Esophagus muscularis mucosa (tissue), 4 donors: ENCODE measurements at regions not wholly inside any gene's neighbourhood (a gene's known extent, or its start where the extent isn't known, plus 50 kb on each side); places are given as distances from the start of the nearest gene placed in this dataset.

Experiments
- DNase-seq: peaks from one replicate; pipeline ENCODE4 v3.0.0-alpha.2; 2017; ENCODE audit errors: extremely low spot score
- H3K27ac ChIP-seq, 4 donors: fragments of 200-600 bp; sonication (generic); replicated peaks in 1 of 4; 1 replicate in 3 of 4; 2 replicates in 1 of 4; pipeline ENCODE4 v1.5.1; 2016 to 2019; ENCODE audit warnings: mild to moderate bottlenecking in 1 of 4
- H3K27me3 ChIP-seq, 4 donors: fragments of 200-600 bp; sonication (generic); one replicate each; pipeline versions ENCODE4 v1.5.1 to v1.6.0; 2016 to 2019
- H3K36me3 ChIP-seq, 4 donors: fragments of 200-600 bp; sonication (generic); one replicate each; pipeline ENCODE4 v1.5.1; 2016 to 2019
- H3K4me1 ChIP-seq, 4 donors: fragments of 200-600 bp; sonication (generic); one replicate each; pipeline ENCODE4 v1.5.1; 2016 to 2019
- H3K4me3 ChIP-seq, 4 donors: fragments of 200-600 bp; sonication (generic); 1 replicate in 2 of 4; 2 replicates in 2 of 4; pipeline ENCODE4 v1.5.1; 2016 to 2019; ENCODE audit warnings: mild to moderate bottlenecking in 4 of 4, moderate library complexity in 1 of 4
- H3K9me3 ChIP-seq, 4 donors: fragments of 200-600 bp; sonication (generic); 1 replicate in 3 of 4; 2 replicates in 1 of 4; pipeline ENCODE4 v1.5.1; 2016 to 2019
- EP300 ChIP-seq: sonication (generic); formaldehyde crosslinking; IDR thresholded peaks from one replicate; pipeline ENCODE4 v1.6.1; 2017; ENCODE audit warnings: antibody characterized with exemption
- POLR2A ChIP-seq: fragments of 450-650 bp; IDR thresholded peaks from one replicate; pipeline ENCODE4 v1.6.1; 2017; ENCODE audit warnings: antibody characterized with exemption, moderate library complexity, mild to moderate bottlenecking, low read depth
- POLR2AphosphoS5 ChIP-seq, 2 donors: sonication (generic); formaldehyde crosslinking; IDR thresholded peaks; one replicate each; pipeline ENCODE4 v1.6.1; 2017; ENCODE audit warnings: antibody characterized with exemption in 2 of 2
- WGBS: methylation state at CpG from one replicate; pipeline ENCODE4 v1.1.5; 2018; 5-methylcytosine and 5-hydroxymethylcytosine counted together
- intact Hi-C: fragments of 100-400 bp; cut with DNase I; formaldehyde crosslinking; loops from one replicate; pipeline ENCODE4 v1.15.1; 2023
- TF ChIP-seq, protein P1 (sequence below), 3 experiments: fragments of 200-600 bp in 2 of 3; fragments of 450-650 bp in 1 of 3; sonication (generic) in 2 of 3; IDR thresholded peaks; one replicate each; pipeline ENCODE4 v1.5.1; 2017 to 2019; ENCODE audit warnings: antibody characterized with exemption in 3 of 3, mild to moderate bottlenecking in 2 of 3, moderate library complexity in 1 of 3

DNA sequence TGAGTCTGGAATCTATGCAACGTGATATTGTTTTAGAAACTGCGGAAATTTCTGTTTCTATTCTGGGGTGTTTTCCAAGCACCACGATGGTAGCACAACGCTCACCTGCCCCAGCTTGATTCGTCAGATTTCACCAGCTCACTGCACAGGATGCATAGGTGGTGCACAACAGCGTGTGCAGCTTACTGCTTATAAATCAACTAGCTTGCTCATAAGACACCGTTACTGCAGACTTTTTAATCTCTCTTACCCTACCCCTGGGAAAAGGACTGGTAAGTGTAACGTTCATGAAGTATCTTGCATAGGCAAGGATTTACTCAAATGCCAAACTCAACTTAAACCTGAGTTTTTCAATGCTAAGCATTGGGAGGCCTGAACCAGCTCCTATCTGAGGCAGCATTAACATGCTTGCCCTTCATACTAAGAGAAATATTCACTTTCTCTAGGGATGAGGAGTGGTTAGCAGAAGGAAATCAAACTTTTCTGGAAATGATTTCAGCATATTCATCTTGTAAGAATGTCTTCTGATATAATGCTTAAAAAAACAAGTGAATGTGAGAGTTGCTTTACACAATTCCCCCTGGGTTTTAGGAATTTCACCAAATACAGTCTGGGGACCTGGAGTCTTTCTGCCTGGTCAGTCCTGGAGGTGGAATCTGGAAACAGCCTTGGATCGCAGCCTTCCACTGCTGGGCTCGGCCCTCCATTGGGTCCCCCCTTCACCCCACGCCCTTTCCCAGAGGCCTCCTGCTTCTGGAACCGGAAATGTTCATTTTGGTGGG is 100.6 kb downstream of the DACT2 start:
- Histone ChIP-seq H3K36me3 (no peaks in the 10 kb centered on the region), H3K4me1 (peaks cover 0 to 26% (median 5%) of the 10 kb centered on the region in 4 donors), H3K27me3 (peaks cover 0 to 5% (median 0%) of the 10 kb centered on the region in 4 donors), H3K9me3 (no peaks in the 10 kb centered on the region), H3K4me3 (no peak overlapping the region), H3K27ac (no peak overlapping the region)
- WGBS, result 74% methylated on average over 12 of the region's 12 CpGs
- no peak for DNase-seq
- intact Hi-C loops, result no loop called here
- TF ChIP-seq, protein P1, sequence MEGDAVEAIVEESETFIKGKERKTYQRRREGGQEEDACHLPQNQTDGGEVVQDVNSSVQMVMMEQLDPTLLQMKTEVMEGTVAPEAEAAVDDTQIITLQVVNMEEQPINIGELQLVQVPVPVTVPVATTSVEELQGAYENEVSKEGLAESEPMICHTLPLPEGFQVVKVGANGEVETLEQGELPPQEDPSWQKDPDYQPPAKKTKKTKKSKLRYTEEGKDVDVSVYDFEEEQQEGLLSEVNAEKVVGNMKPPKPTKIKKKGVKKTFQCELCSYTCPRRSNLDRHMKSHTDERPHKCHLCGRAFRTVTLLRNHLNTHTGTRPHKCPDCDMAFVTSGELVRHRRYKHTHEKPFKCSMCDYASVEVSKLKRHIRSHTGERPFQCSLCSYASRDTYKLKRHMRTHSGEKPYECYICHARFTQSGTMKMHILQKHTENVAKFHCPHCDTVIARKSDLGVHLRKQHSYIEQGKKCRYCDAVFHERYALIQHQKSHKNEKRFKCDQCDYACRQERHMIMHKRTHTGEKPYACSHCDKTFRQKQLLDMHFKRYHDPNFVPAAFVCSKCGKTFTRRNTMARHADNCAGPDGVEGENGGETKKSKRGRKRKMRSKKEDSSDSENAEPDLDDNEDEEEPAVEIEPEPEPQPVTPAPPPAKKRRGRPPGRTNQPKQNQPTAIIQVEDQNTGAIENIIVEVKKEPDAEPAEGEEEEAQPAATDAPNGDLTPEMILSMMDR (IDR thresholded peaks at IDR 0.05), result no peak
- no peak for TF ChIP-seq POLR2A
- TF ChIP-seq POLR2AphosphoS5 (IDR thresholded peaks at IDR 0.05), result no peak
- TF ChIP-seq EP300, result no peak

- no peaks in the 10 kb centered on the region for H3K36me3 ChIP-seq
- no peaks in the 10 kb centered on the region for H3K9me3 ChIP-seq
- no peak overlapping the region for H3K4me3 ChIP-seq
- H3K27me3 ChIP-seq, result peaks cover 0 to 5% (median 0%) of the 10 kb centered on the region in 4 donors
- no peak for DNase-seq
- H3K27ac ChIP-seq, result no peak overlapping the region
- intact Hi-C loops, result no loop called here
- no peak for TF ChIP-seq POLR2A
- TF ChIP-seq EP300, result no peak
- TF ChIP-seq POLR2AphosphoS5 (IDR thresholded peaks at IDR 0.05), result no peak
- TF ChIP-seq, protein P1 (IDR thresholded peaks at IDR 0.05), result no peak
- WGBS, result 64% methylated on average over 9 of the region's 9 CpGs
- H3K4me1 ChIP-seq, result peaks cover 0 to 26% (median 5%) of the 10 kb centered on the region in 4 donors
Measured at GRCh38 chr6:168217880-168218537, 101.6 kb downstream of the DACT2 start.

DNA sequence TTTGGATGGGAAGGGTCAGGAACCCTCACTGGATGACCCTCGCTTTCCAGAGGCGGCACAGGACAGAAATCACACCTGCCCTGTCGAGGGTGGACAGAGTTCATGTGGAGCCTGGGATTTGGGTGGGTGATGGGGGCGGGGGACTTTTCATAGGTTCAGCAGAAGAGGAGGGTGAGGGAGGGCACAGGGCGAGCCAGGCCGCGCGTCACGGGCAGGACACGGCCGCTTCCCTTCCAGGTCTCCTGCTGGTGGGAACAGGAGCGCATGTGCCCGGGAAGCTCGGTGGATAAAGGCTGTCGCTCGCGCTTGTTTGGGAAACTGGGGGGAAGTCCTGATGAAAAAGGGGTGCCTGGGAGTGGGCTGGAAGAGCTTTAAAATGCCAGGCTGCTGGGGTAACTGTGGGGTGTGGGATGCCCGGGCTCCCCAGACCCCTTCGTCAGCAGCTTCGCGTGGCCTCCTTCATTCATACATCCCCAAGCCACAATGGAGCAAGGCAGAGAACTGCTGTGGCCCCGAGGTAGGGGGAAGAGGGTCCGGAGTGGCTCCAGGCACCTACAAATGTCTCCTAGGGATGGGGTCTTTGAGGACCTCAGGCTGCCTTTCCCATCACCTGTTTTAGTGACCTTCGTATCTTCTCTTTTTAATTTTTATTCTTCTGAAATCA is 102.2 kb downstream of the DACT2 start:
- Histone ChIP-seq H3K9me3 (no peaks in the 10 kb centered on the region), H3K4me1 (peaks cover 0 to 26% (median 5%) of the 10 kb centered on the region in 4 donors), H3K4me3 (no peak overlapping the region), H3K27me3 (peaks cover 0 to 5% (median 0%) of the 10 kb centered on the region in 4 donors), H3K27ac (no peak overlapping the region), H3K36me3 (no peaks in the 10 kb centered on the region)
- TF ChIP-seq, protein P1 (IDR thresholded peaks at IDR 0.05), result no peak
- TF ChIP-seq EP300, result no peak
- WGBS, result 95% methylated on average over 24 of the region's 24 CpGs
- no peak for DNase-seq
- intact Hi-C loops, result no loop called here

- peaks cover 0 to 26% (median 5%) of the 10 kb centered on the region in 4 donors for H3K4me1 ChIP-seq
- WGBS, result 83% methylated on average over 6 of the region's 16 CpGs
- no peak for DNase-seq
Measured at GRCh38 chr6:168216751-168217191, 102.8 kb downstream of the DACT2 start.

More at GRCh38 chr6:168216751-168217191, 102.8 kb downstream of the DACT2 start:
- H3K4me3 ChIP-seq, result no peak overlapping the region
- no peak overlapping the region for H3K27ac ChIP-seq
- peaks cover 0 to 4% (median 0%) of the 10 kb centered on the region in 4 donors for H3K27me3 ChIP-seq
- TF ChIP-seq, protein P1 (IDR thresholded peaks at IDR 0.05), result no peak
- TF ChIP-seq EP300, result no peak
- TF ChIP-seq POLR2A, result no peak
- TF ChIP-seq POLR2AphosphoS5 (IDR thresholded peaks at IDR 0.05), result no peak
- intact Hi-C loops, result no loop called here
- no peaks in the 10 kb centered on the region for H3K9me3 ChIP-seq
- no peaks in the 10 kb centered on the region for H3K36me3 ChIP-seq
